AG04449 (cell line): ENCODE measurements at regions not wholly inside any gene's neighbourhood (a gene's known extent, or its start where the extent isn't known, plus 50 kb on each side); places are given as distances from the start of the nearest gene placed in this dataset.
"Not testable (repeated sequence)": the region's sequence is repeated elsewhere in the genome, so short reads cannot be mapped to it uniquely, and the experiment has no call there.

Experiments
- CTCF ChIA-PET: fragments of 350-600 bp; formaldehyde crosslinking; extraction: SDS; loops from one replicate; lab custom pipeline; 2021; ENCODE audit warnings: antibody characterized with exemption; lab: Yijun Ruan, JAX
- POLR2A ChIA-PET: fragments of 400-600, 350-600 bp; formaldehyde crosslinking; extraction: SDS; loops from one replicate; lab custom pipeline; 2020; ENCODE audit warnings: antibody characterized with exemption, inconsistent platforms; lab: Yijun Ruan, JAX
- DNase-seq: peaks from one replicate; pipeline ENCODE4 v3.0.0-alpha.2; 2010; ENCODE audit warnings: low read depth, low spot score
- H3K4me3 ChIP-seq: 2 replicates; pipeline ENCODE4 v1.5.1; 2011; ENCODE audit warnings: low read depth, mild to moderate bottlenecking, control low read depth, low read length
- TF ChIP-seq, protein P1 (sequence below): IDR thresholded peaks from one replicate; pipeline ENCODE4 v1.5.1; 2011; ENCODE audit warnings: mild to moderate bottlenecking, moderate library complexity, low read length, control low read depth, inconsistent platforms; ENCODE audit not compliant: insufficient read depth; ENCODE audit errors: missing control alignments

GRCh38 chr7:39855325-39855674, 94.8 kb upstream of the CDK13 start:
- no peak for DNase-seq
- POLR2A ChIA-PET: no interaction called here
- CTCF ChIA-PET: no interaction called here
- no peak overlapping the region for H3K4me3 ChIP-seq
- TF ChIP-seq, protein P1, sequence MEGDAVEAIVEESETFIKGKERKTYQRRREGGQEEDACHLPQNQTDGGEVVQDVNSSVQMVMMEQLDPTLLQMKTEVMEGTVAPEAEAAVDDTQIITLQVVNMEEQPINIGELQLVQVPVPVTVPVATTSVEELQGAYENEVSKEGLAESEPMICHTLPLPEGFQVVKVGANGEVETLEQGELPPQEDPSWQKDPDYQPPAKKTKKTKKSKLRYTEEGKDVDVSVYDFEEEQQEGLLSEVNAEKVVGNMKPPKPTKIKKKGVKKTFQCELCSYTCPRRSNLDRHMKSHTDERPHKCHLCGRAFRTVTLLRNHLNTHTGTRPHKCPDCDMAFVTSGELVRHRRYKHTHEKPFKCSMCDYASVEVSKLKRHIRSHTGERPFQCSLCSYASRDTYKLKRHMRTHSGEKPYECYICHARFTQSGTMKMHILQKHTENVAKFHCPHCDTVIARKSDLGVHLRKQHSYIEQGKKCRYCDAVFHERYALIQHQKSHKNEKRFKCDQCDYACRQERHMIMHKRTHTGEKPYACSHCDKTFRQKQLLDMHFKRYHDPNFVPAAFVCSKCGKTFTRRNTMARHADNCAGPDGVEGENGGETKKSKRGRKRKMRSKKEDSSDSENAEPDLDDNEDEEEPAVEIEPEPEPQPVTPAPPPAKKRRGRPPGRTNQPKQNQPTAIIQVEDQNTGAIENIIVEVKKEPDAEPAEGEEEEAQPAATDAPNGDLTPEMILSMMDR: no peak

- CTCF ChIA-PET, POLR2A ChIA-PET, H3K4me3 ChIP-seq, DNase-seq: not testable (repeated sequence)
These were observed 86.3 kb upstream of the CDK13 start for GRCh38 chr7:39863675-39864322.

GRCh38 chr7:39869888-39870522, 80.1 kb upstream of the CDK13 start:
- POLR2A ChIA-PET, CTCF ChIA-PET, H3K4me3 ChIP-seq, DNase-seq: not testable (repeated sequence)

- CTCF ChIA-PET, DNase-seq, H3K4me3 ChIP-seq, POLR2A ChIA-PET: not testable (repeated sequence)
These were observed 78.4 kb upstream of the CDK13 start for GRCh38 chr7:39871610-39872009.

GRCh38 chr7:39880556-39880955, 69.5 kb upstream of the CDK13 start:
- ChIA-PET POLR2A (no interaction called here), CTCF (interaction anchor here (1.2 kb wide), 1 partner anchor 16 kb away, joined by 5 read pairs; no protein-coding TSS in a partner anchor)
- TF ChIP-seq, protein P1: no peak
- DNase-seq: peak; percentile 12
- no peak overlapping the region for H3K4me3 ChIP-seq

GRCh38 chr7:39882148-39882784, 67.8 kb upstream of the CDK13 start:
- no peak for DNase-seq
- POLR2A ChIA-PET: no interaction called here
- TF ChIP-seq, protein P1: no peak
- CTCF ChIA-PET: interaction anchor here (1.1 kb wide), 1 partner anchor 170 kb away, joined by 3 read pairs; no protein-coding TSS in a partner anchor
- no peak overlapping the region for H3K4me3 ChIP-seq

DNA sequence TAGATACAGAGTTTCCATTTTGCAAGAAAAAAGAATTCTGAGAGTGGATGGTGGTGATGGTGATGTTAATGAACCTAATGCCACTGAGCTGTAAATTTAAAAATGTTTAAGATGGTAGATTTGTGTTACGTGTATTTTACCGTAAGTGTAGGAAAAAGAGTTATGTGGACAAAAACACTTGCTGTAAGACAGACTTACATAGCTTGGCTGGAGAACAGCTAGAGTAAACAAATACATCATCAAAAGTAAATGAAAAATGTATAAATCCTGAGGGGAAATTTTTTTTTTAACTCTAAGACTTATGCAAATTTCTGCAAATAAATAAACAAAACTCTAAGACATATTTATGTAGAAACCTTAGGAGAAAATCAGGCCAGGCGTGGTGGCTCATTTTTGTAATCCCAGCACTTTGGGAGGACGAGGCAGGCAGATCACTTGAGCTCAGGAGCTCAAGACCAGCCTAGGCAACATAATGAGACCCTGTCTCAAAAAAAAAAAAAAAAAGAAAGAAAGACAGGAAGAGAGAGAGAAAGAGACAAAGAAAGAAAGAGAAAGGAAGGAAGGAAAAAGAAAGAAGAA, 66.2 kb upstream of the CDK13 start:
- POLR2A ChIA-PET: no interaction called here
- TF ChIP-seq, protein P1: no peak
- CTCF ChIA-PET: interaction anchor here (0.5 to 6.9 kb wide), 2 partner anchors 13 to 21 kb away, joined by 3 to 63 read pairs; no protein-coding TSS in a partner anchor
- no peak overlapping the region for H3K4me3 ChIP-seq
- no peak for DNase-seq
